GM10248 (cell line): ENCODE measurements at regions not wholly inside any gene's neighbourhood (a gene's known extent, or its start where the extent isn't known, plus 50 kb on each side); places are given as distances from the start of the nearest gene placed in this dataset.

Experiments
- CTCF ChIA-PET: fragments of 300-600 bp; sonication (Branson Sonifier 250); formaldehyde crosslinking; extraction: SDS; loops from one replicate; lab custom pipeline; 2021; ENCODE audit warnings: antibody characterized with exemption; lab: Yijun Ruan, JAX
- POLR2A ChIA-PET: fragments of 350-650 bp; sonication (Branson Sonifier 250); formaldehyde crosslinking; extraction: SDS; loops from one replicate; lab custom pipeline; 2020; ENCODE audit warnings: antibody characterized with exemption; lab: Yijun Ruan, JAX
- DNase-seq: peaks from one replicate; pipeline ENCODE4 v3.0.0; 2012; ENCODE audit errors: extremely low spot score
- TF ChIP-seq, protein P1 (sequence below): IDR thresholded peaks from 2 replicates; pipeline ENCODE4 v1.5.1; 2012; ENCODE audit warnings: mild to moderate bottlenecking, low read depth; ENCODE audit errors: extremely low read depth, missing control alignments, control extremely low read depth

DNA sequence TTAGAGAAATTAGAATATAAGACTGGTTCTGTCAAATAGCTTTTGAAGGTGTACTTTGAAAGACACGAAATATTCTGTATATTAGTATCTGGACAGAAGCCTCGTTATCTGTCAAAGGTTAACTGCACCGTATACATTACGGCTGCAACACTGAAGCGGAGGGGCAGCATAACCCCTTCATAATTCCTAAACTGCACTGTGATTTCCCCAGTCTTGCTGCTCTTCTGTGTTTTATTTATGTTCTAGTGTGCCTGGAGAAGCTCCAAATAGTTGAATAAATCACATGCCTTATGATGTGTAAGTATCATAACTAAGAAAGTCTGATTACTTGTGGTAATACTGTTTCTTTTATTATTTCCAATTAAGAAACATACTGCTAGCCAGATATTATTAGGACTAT is 285.7 kb upstream of the ROBO2 start:
- ChIA-PET POLR2A (no interaction called here), CTCF (interaction anchor here (0.7 to 1.2 kb wide), 2 partner anchors 9 to 10 kb away, joined by 3 read pairs; no protein-coding TSS in a partner anchor)
- no peak for DNase-seq
- TF ChIP-seq, protein P1, sequence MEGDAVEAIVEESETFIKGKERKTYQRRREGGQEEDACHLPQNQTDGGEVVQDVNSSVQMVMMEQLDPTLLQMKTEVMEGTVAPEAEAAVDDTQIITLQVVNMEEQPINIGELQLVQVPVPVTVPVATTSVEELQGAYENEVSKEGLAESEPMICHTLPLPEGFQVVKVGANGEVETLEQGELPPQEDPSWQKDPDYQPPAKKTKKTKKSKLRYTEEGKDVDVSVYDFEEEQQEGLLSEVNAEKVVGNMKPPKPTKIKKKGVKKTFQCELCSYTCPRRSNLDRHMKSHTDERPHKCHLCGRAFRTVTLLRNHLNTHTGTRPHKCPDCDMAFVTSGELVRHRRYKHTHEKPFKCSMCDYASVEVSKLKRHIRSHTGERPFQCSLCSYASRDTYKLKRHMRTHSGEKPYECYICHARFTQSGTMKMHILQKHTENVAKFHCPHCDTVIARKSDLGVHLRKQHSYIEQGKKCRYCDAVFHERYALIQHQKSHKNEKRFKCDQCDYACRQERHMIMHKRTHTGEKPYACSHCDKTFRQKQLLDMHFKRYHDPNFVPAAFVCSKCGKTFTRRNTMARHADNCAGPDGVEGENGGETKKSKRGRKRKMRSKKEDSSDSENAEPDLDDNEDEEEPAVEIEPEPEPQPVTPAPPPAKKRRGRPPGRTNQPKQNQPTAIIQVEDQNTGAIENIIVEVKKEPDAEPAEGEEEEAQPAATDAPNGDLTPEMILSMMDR = no peak

DNA sequence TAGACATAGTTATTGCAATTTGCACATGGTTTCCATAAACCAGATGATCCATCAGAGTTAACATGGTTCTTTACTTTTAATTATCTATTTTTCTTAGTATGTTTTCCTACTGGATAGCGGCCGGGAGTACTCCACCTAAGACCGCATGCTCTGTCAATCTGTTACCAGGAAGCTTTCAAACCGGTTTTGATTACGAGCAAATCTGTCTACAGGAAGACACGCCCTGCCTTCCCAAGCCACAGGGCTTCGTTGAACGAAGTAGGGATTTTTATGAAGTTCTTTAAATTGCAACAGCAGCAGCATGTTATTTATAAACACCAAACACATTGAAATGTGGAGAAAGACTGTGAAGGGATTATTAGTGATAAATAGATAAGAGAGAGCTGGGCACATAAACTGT is 283.3 kb upstream of the ROBO2 start:
- CTCF ChIA-PET = no interaction called here
- no peak for DNase-seq
- POLR2A ChIA-PET = no interaction called here
- TF ChIP-seq, protein P1 = no peak

DNA sequence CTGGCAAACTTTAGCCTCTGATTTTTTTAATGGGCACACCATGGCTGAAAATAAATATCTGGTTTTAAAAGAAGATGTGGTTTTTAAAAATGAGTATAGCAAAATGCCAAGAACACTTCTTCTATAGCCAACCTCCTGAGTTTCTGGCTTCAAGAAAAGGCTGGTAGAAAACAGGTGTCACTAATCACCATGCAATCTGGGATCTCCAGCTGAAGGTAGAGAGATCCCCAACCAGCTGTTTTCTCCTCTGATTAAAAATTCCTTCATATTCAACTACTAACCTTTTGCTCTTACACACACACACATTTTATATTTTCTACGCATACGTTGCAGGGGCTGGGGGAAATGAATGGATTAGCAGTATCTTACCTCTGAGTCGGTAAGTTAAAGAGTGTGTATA is 279.6 kb upstream of the ROBO2 start:
- TF ChIP-seq, protein P1 = no peak
- DNase-seq = no peak
- ChIA-PET POLR2A (no interaction called here), CTCF (interaction anchor here (1.1 kb wide), 1 partner anchor 97 kb away, joined by 3 read pairs; no protein-coding TSS in a partner anchor)

DNA sequence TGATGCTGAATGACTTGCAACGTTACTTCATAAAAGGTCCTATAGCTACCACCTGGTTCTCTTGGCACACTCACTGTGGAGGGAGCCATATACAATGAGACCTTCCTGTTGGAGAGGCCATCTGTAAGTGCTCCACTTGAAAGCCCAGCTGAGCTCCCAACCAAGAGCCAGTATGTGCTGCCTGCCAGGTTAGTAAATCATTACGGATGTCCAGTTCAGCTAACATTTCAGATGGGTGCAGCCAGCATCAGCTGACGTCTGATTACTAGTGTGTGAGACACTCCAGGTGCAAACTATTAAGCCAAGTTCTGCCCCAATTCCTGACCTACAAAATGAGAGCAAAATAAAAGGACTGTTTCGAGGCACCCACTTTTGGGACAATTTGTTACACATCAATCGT is 274.4 kb upstream of the ROBO2 start:
- DNase-seq = no peak
- TF ChIP-seq, protein P1 = no peak
- CTCF ChIA-PET = interaction anchor here (1.3 kb wide), 1 partner anchor 9 kb away, joined by 4 read pairs; no protein-coding TSS in a partner anchor
- POLR2A ChIA-PET = no interaction called here

DNA sequence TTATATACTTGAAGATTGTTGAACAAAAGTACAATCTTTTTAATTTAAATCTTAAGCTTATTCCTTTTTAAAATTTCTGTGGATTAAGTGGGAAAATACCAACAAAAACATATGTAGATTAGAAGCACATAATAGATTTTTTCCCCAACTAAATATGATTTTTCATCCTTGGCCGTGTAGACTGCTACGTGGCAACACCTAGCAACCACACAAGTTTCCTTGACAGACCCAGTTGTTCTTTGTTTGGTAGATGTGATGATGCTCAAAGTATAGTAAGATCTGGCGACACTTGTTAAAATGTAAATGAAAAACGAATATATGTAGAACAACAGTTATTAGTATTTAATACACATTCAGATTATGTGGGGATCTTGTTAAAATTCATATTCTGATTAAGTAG is 271.0 kb upstream of the ROBO2 start:
- TF ChIP-seq, protein P1 = no peak
- CTCF ChIA-PET = no interaction called here
- DNase-seq = no peak
- POLR2A ChIA-PET = no interaction called here

DNA sequence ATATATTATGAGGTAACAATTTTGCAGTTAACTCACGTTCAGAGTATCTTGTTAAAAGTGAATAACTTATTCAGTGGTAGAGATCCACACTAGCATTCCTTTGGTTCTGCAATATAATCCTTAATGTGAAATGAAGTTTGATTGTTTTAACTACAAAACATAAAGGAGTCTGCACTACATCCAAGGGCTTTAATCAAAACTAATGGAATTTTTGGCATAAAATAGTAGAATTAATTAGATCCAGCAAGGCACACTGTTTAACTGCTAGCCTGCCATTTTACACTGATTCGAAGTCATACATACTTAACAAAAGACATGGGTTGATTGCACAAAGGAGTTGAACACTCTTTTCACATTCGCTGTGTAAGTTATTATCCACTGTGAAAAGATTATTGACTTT is 263.0 kb upstream of the ROBO2 start:
- CTCF ChIA-PET = no interaction called here
- POLR2A ChIA-PET = no interaction called here
- TF ChIP-seq, protein P1 = no peak
- DNase-seq = no peak
